ENCODE measurements at regions not wholly inside any gene's neighbourhood (a gene's known extent, or its start where the extent isn't known, plus 50 kb on each side); places are given as distances from the start of the nearest gene placed in this dataset.

DNA sequence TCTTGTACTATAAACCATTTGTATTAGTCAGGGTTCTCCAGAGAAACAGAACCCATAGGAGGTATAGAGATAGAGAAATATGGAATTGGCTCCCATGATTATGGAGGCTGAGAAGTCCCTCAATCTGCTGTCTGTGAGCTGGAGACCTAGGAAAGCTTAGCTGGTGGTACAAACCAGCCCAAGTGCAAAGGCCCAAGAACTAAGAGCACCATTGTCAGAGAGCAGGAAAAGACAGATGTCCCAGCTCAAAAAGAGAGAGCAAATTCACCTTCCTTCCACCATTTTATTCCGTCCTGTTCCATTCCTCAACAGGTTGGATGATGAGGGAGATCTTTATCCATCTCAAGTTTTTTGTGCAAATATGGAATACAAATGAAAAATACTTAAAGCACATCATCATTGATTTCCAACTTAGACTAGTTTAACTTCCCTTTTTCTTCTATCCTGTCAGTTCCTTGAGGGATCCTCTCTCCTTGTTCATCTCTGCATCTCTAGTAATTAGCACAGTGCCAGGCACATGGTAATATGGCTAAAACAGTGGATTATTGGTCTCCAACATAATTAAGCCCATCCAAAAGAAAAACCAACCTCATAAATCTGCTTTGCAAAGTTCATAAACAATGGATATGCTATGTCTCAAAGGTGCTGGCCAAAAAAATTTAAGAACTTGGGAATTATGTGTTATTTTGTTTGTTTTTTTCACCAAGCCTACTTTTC is 83.1 kb upstream of the PIK3CG start:
- TF ChIP-seq, protein P1, sequence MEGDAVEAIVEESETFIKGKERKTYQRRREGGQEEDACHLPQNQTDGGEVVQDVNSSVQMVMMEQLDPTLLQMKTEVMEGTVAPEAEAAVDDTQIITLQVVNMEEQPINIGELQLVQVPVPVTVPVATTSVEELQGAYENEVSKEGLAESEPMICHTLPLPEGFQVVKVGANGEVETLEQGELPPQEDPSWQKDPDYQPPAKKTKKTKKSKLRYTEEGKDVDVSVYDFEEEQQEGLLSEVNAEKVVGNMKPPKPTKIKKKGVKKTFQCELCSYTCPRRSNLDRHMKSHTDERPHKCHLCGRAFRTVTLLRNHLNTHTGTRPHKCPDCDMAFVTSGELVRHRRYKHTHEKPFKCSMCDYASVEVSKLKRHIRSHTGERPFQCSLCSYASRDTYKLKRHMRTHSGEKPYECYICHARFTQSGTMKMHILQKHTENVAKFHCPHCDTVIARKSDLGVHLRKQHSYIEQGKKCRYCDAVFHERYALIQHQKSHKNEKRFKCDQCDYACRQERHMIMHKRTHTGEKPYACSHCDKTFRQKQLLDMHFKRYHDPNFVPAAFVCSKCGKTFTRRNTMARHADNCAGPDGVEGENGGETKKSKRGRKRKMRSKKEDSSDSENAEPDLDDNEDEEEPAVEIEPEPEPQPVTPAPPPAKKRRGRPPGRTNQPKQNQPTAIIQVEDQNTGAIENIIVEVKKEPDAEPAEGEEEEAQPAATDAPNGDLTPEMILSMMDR (IDR thresholded peaks at IDR 0.05; ENCODE audit: poor library complexity, severe bottlenecking), result no peak
- ATAC-seq (ENCODE audit: low read depth), result no peak
- H3K36me3 ChIP-seq (ENCODE audit: low read depth), result no peaks in the 10 kb centered on the region
- no peak overlapping the region for H3K27ac ChIP-seq (ENCODE audit: poor library complexity, severe bottlenecking)
- no peak for DNase-seq (ENCODE audit: low spot score)
- H3K27me3 ChIP-seq (ENCODE audit: insufficient read depth, poor library complexity, severe bottlenecking), result no peaks in the 10 kb centered on the region
- no peaks in the 10 kb centered on the region for H3K9me3 ChIP-seq (ENCODE audit: severe bottlenecking)
- no peaks in the 10 kb centered on the region for H3K4me1 ChIP-seq (ENCODE audit: insufficient read depth, poor library complexity, severe bottlenecking)
- no peak overlapping the region for H3K4me3 ChIP-seq (ENCODE audit: severe bottlenecking)

DNA sequence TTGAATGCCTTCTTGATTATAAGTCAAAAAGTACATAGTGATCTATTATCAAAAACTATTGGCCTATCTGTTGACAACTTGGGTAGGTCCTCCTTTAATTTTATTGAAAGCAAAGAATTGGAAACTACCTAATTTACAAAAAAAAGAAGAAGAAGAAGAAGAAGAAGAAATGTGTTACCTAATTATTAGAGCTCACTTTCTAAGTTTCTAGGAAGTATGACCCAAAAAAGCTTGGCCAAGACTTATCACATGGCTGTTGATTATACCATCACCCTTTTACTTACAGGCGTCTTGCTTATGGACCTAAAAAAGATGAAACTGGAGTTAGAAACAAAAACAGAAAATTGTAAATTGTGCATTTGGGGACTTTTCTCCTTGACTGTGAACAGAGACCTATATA is 81.8 kb upstream of the PIK3CG start:
- Histone ChIP-seq H3K27me3 (ENCODE audit: insufficient read depth, poor library complexity, severe bottlenecking) (no peaks in the 10 kb centered on the region), H3K9me3 (ENCODE audit: severe bottlenecking) (no peaks in the 10 kb centered on the region), H3K4me1 (ENCODE audit: insufficient read depth, poor library complexity, severe bottlenecking) (no peaks in the 10 kb centered on the region), H3K4me3 (ENCODE audit: severe bottlenecking) (no peak overlapping the region), H3K36me3 (ENCODE audit: low read depth) (no peaks in the 10 kb centered on the region), H3K27ac (ENCODE audit: poor library complexity, severe bottlenecking) (no peak overlapping the region)
- no peak for DNase-seq (ENCODE audit: low spot score)
- TF ChIP-seq, protein P1 (IDR thresholded peaks at IDR 0.05; ENCODE audit: poor library complexity, severe bottlenecking), result no peak
- ATAC-seq (ENCODE audit: low read depth), result no peak

DNA sequence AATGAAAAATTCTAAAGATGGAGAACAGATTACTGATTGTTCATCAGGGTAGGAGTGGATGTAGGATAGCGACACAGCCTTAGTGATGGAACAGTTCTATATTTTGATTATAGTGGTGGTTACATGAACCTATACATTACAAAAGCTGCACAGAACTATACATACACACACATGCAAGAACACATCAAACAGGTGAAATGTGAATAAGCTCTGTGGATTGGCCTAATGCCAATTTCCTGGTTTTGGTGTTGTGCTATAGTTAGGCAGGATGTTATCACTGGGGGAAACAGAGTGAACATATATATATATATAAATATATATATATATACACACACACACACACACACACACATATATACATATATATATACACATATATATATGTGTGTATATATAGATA is 76.4 kb upstream of the PIK3CG start:
- Histone ChIP-seq H3K36me3 (ENCODE audit: low read depth) (no peaks in the 10 kb centered on the region), H3K27ac (ENCODE audit: poor library complexity, severe bottlenecking) (no peak overlapping the region), H3K9me3 (ENCODE audit: severe bottlenecking) (no peaks in the 10 kb centered on the region), H3K4me3 (ENCODE audit: severe bottlenecking) (no peak overlapping the region), H3K27me3 (ENCODE audit: insufficient read depth, poor library complexity, severe bottlenecking) (no peaks in the 10 kb centered on the region), H3K4me1 (ENCODE audit: insufficient read depth, poor library complexity, severe bottlenecking) (no peaks in the 10 kb centered on the region)
- DNase-seq (ENCODE audit: low spot score) (no peak), ATAC-seq (ENCODE audit: low read depth) (no peak)
- TF ChIP-seq, protein P1 (IDR thresholded peaks at IDR 0.05; ENCODE audit: poor library complexity, severe bottlenecking), result no peak

DNA sequence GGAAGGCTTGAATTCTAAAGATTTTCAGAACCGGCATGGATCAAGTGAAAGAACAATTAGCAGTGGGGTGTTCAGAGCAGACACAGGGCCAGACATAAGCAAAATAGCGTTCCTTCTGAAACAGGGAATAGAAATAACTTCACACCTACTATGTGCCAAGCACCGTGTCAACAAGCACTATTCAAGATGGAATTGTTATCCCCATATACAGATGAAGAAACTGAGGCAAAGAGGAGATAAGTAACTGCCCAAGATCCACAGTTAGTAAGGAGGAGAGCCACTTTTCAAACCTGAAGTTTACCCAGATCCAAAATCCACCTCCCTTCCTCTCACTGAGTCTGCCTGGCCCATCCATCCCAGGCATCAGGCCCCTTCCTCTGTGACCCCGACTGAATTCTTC is 73.6 kb upstream of the PIK3CG start:
- no peak overlapping the region for H3K27ac ChIP-seq (ENCODE audit: poor library complexity, severe bottlenecking)
- DNase-seq (ENCODE audit: low spot score), result no peak
- H3K4me1 ChIP-seq (ENCODE audit: insufficient read depth, poor library complexity, severe bottlenecking), result no peaks in the 10 kb centered on the region
- no peaks in the 10 kb centered on the region for H3K27me3 ChIP-seq (ENCODE audit: insufficient read depth, poor library complexity, severe bottlenecking)
- H3K9me3 ChIP-seq (ENCODE audit: severe bottlenecking), result no peaks in the 10 kb centered on the region
- no peak overlapping the region for H3K4me3 ChIP-seq (ENCODE audit: severe bottlenecking)
- H3K36me3 ChIP-seq (ENCODE audit: low read depth), result no peaks in the 10 kb centered on the region
- ATAC-seq (ENCODE audit: low read depth), result no peak
- TF ChIP-seq, protein P1 (IDR thresholded peaks at IDR 0.05; ENCODE audit: poor library complexity, severe bottlenecking), result no peak

DNA sequence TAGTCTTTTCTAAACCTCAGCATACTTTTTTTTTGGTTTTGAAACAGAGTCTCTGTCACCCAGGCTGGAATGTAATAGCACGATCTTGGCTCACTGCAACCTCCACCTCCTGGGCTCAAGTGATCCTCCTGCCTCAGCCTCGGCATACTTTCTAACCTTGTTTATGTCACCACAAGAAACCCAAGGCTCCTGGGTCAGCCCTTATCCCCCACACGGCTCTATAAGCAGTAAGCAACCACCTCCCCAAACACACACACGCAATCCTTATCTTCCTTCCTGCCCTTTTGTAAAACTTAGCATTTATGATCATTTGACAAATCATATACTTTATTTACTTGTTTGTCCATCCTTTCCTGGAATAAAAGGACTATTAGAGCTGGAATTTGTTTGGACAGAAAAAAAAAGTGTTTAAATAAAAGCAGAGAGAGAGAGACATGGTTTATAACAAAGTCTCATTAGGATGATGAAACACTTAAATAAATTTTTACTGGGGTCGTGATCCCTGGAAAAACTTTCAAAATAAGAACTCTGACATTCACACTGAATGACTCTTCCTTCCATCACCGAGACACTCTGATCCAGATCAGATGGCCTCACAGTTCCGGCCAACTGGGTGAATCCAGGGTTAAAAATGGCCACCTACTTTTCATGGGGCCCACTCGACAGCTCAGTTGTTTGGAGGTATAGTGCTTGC is 72.7 kb upstream of the PIK3CG start:
- Histone ChIP-seq H3K4me1 (ENCODE audit: insufficient read depth, poor library complexity, severe bottlenecking) (no peaks in the 10 kb centered on the region), H3K27ac (ENCODE audit: poor library complexity, severe bottlenecking) (no peak overlapping the region), H3K27me3 (ENCODE audit: insufficient read depth, poor library complexity, severe bottlenecking) (no peaks in the 10 kb centered on the region), H3K9me3 (ENCODE audit: severe bottlenecking) (no peaks in the 10 kb centered on the region), H3K4me3 (ENCODE audit: severe bottlenecking) (no peak overlapping the region), H3K36me3 (ENCODE audit: low read depth) (no peaks in the 10 kb centered on the region)
- no peak for DNase-seq (ENCODE audit: low spot score)
- no peak for ATAC-seq (ENCODE audit: low read depth)
- TF ChIP-seq, protein P1 (IDR thresholded peaks at IDR 0.05; ENCODE audit: poor library complexity, severe bottlenecking), result no peak

Data from RWPE2 (cell line).